Urothelium cell line (cell line): ENCODE measurements at regions not wholly inside any gene's neighbourhood (a gene's known extent, or its start where the extent isn't known, plus 50 kb on each side); places are given as distances from the start of the nearest gene placed in this dataset.
A peak's percentile ranks its signal among the peaks of the same experiment; 100 is the strongest.

ENCODE experiments used
- DNase-seq: peaks from one replicate; pipeline ENCODE4 v3.0.0; 2011; ENCODE audit warnings: low spot score, mixed read lengths
- FAIRE-seq: peaks from 2 replicates; lab custom pipeline; 2011; peaks lifted over from hg19 to GRCh38; lab: Jason Lieb, UNC

- FAIRE-seq (peak; percentile 97), DNase-seq (peak; percentile 94)
These were observed 157.6 kb downstream of the HERPUD2 start for GRCh38 chr7:35537067-35538023.

- FAIRE-seq (no peak), DNase-seq (no peak)
These were observed 158.5 kb downstream of the HERPUD2 start for GRCh38 chr7:35536396-35536826.

GRCh38 chr7:35533902-35534301 lies 161.0 kb downstream of the HERPUD2 start:
- FAIRE-seq, result no peak
- no peak for DNase-seq

DNA sequence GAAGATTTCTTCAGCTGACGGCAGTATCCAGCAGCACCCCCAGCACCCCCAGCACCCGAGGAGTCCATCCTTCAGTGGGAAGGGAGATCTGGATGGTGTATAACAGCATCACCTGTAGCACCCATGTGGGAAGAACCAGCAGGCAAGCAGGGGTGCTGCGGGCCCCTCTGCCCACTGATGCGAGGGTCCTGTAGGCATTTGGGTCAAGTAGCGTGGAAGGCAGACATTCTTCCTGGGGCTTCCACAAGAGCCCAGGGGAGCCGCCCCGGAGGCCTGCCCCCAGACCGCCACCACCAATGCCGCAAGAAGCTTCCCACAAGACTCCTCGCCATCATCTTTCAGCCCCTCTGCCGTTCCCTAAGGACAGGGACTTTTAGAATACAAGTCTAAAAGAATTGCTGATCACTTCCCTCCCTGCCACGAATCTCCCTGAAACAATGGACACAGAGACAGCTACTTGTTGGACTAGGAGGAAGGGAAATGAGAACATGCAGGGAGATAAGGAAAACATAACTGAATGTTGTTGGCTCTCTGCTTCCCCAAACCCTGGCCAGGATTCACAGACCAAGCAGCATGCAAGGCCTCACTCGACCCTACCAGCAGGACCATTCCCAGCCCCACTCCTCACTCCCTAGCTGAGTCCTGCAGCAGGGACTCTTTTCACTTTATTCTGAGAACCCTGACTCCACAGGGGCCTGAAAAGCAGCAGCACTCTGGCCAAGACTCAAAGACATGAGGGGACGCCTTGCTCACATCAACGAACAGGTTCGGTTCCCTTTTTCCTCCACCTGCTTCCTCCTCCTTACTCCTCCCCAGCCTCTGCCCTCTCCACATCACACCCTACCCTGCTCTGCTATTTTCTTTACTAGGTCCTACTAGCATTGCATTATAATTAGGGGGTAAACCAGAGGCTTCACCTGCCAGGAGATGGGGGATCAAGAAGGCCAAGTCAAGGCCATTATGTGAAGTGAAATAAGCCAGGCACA lies 164.5 kb downstream of the HERPUD2 start:
- FAIRE-seq, result no peak
- no peak for DNase-seq

GRCh38 chr7:35529713-35530112 lies 165.2 kb downstream of the HERPUD2 start:
- DNase-seq (no peak), FAIRE-seq (peak; percentile 17)

- FAIRE-seq, result no peak
These were observed 166.5 kb downstream of the HERPUD2 start for GRCh38 chr7:35528381-35528977.

DNA sequence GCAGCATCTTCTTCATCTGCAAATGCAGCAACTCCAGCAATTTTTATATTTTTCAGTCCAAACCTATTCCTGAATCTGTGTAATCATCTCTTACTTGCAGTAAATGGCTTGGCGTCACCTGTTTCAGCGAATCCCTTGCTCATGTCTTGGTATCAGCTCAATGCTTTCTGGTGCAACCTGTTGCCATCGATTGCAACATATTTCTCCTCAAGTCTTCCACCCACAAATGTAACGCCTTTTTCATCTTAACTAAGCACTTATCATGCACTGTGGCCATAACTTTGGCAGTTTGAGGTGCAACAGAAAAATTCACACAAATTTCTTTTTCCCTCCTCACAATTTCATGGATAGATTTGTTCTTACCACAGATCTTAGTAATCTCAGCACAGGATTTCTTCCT lies 168.3 kb downstream of the HERPUD2 start:
- no peak for DNase-seq
- FAIRE-seq, result no peak

More at GRCh38 chr7:35528381-35528977, 166.5 kb downstream of the HERPUD2 start:
- no peak for DNase-seq

DNA sequence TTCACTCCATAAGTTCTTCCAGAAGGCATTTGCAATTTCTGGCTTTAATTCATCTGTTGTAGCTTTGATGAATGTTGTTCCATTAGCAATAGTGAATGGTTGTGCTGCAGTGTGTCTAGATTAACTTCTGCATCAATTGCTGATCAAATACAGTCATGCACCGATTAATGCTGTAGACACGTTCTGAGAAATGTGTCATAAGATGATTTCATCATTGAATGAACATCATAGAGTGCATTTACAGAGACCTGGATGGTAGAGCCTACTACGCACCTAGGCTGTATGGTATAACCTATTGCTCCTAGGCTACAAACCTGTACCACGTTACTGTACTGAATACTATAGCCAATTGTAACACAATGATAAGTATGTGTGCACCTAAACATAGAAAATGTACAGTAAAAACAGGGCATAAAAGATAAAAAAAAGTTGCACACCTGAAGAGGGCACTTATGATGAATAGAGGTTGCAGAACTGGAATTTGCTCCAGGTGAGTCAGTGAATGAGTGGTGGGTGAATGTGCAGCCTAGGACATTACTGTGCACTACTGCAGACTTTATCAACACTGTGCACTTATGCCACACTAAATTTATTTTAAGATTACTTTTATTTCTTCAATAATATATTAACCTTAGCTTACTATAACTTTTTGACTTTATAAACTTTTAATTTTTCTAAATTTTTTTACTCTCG lies 170.7 kb downstream of the HERPUD2 start:
- peak; percentile 89 for FAIRE-seq

DNA sequence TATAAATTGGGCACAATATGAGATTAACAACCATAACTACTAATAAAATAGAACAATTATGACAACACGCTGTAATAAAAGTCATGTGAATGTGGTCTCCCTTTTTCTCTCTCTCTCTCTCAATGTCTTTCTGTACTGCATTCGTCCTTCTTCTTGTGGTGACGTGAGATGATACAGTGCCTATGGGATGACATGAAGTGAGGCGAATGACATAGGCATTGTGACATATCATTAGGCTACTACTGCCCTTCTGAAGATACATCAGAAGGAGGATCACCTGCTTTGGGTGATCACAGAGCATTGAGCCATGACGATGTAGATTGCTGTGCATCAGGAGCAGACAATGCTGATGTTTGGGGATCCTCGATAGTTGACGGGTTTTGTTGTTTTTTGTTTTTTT lies 171.6 kb downstream of the HERPUD2 start:
- peak; percentile 80 for FAIRE-seq

More for the DNA sequence above, 170.7 kb downstream of the HERPUD2 start:
- no peak for DNase-seq

GRCh38 chr7:35522697-35523096 lies 172.2 kb downstream of the HERPUD2 start:
- FAIRE-seq (no peak), DNase-seq (no peak)

More for the DNA sequence above, 171.6 kb downstream of the HERPUD2 start:
- DNase-seq, result no peak

GRCh38 chr7:35521941-35522340 lies 173.0 kb downstream of the HERPUD2 start:
- no peak for FAIRE-seq
- no peak for DNase-seq

- no peak for DNase-seq
These were observed 173.9 kb downstream of the HERPUD2 start for GRCh38 chr7:35520810-35521625.

GRCh38 chr7:35519971-35520809 lies 174.7 kb downstream of the HERPUD2 start:
- DNase-seq (peak; percentile 85), FAIRE-seq (peak; percentile 52)

More at GRCh38 chr7:35520810-35521625, 173.9 kb downstream of the HERPUD2 start:
- no peak for FAIRE-seq

DNA sequence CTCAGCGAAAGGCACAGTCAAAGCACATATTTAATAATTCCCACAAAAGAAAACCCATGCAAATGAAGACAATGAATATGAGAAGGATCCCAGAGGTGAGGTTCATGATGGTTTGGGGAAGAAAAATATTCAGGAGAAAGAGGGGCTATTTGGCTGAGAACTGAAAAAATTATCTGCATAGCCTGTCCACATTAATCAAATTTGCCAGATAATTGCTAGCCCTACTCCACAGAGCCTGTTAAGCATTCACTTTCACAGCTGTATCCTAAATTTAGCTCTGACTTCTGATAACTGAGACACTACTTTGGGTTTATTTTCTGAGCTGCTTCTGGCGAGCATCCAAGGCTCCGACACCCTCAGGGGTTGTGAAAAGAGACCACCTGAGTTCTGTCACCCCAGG lies 176.2 kb downstream of the HERPUD2 start:
- no peak for DNase-seq
- FAIRE-seq, result no peak

- FAIRE-seq, result no peak
- DNase-seq, result no peak
These were observed 178.4 kb downstream of the HERPUD2 start for GRCh38 chr7:35516498-35516897.

GRCh38 chr7:35513828-35514227 lies 181.1 kb downstream of the HERPUD2 start:
- DNase-seq (peak; percentile 40), FAIRE-seq (peak; percentile 20)

DNA sequence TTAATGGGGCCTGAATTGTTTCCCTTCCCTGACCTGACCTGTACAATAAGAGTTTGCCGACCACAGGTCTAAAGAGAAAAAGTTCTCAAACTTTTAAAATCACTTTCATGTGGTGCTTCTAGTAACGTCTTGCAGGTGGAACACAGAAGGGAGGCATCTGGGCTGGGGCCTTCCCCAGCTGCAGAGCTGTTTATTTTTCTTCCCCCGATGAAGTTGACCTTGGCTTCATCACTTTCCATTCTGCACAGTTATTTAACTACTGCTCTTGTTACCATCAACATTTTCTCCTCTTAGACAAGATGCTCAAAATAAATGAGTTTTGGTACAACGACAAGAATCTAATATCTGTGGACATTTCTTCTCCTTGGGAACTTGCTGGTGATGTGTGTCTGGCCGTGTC lies 181.7 kb downstream of the HERPUD2 start:
- no peak for FAIRE-seq
- DNase-seq, result no peak

- no peak for DNase-seq
- FAIRE-seq, result no peak
These were observed 182.2 kb downstream of the HERPUD2 start for GRCh38 chr7:35512716-35513115.
